Retinal pigment epithelial cell (primary cell): ENCODE measurements at regions not wholly inside any gene's neighbourhood (a gene's known extent, or its start where the extent isn't known, plus 50 kb on each side); places are given as distances from the start of the nearest gene placed in this dataset.
"Not testable (repeated sequence)": the region's sequence is repeated elsewhere in the genome, so short reads cannot be mapped to it uniquely, and the experiment has no call there.

Experiments
- DNase-seq: peaks from one replicate; pipeline ENCODE4 v3.0.0-alpha.2; 2010; ENCODE audit warnings: low read depth
- H3K4me3 ChIP-seq: 2 replicates; pipeline ENCODE4 v1.5.1; 2011; ENCODE audit warnings: mild to moderate bottlenecking, low read length, control low read depth, moderate library complexity
- TF ChIP-seq, protein P1 (sequence below): conservative IDR thresholded peaks from 2 replicates; pipeline ENCODE4 v1.5.1; 2011; ENCODE audit warnings: low read depth, low read length, control low read depth, inconsistent platforms

GRCh38 chr10:4234661-4235060 lies 449.7 kb upstream of the KLF6 start:
- TF ChIP-seq, protein P1, sequence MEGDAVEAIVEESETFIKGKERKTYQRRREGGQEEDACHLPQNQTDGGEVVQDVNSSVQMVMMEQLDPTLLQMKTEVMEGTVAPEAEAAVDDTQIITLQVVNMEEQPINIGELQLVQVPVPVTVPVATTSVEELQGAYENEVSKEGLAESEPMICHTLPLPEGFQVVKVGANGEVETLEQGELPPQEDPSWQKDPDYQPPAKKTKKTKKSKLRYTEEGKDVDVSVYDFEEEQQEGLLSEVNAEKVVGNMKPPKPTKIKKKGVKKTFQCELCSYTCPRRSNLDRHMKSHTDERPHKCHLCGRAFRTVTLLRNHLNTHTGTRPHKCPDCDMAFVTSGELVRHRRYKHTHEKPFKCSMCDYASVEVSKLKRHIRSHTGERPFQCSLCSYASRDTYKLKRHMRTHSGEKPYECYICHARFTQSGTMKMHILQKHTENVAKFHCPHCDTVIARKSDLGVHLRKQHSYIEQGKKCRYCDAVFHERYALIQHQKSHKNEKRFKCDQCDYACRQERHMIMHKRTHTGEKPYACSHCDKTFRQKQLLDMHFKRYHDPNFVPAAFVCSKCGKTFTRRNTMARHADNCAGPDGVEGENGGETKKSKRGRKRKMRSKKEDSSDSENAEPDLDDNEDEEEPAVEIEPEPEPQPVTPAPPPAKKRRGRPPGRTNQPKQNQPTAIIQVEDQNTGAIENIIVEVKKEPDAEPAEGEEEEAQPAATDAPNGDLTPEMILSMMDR, result no peak
- no peak for DNase-seq
- no peak overlapping the region for H3K4me3 ChIP-seq

DNA sequence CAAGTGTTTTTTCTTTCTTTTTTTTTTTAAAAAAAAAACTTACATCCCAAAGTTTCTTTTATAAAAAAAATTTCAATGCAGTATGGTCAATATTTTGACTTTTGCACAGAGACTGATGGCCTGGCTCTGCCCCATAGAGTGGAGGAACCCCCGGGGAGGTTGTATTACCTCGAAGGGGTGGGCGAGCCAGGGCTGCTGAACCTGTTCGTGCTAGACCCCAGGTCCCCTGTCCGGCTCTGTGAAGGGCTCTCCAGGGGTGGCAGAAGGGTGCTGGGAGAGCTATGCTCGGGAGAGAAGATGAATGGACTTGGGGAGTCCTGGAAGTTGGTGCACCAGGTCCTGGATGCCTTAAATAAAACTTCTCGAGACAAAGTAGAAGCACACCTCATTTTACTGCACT lies 446.4 kb upstream of the KLF6 start:
- TF ChIP-seq, protein P1, result no peak
- no peak overlapping the region for H3K4me3 ChIP-seq
- DNase-seq, result no peak

GRCh38 chr10:4230036-4230435 lies 445.0 kb upstream of the KLF6 start:
- no peak for DNase-seq
- H3K4me3 ChIP-seq, result no peak overlapping the region
- TF ChIP-seq, protein P1, result no peak

DNA sequence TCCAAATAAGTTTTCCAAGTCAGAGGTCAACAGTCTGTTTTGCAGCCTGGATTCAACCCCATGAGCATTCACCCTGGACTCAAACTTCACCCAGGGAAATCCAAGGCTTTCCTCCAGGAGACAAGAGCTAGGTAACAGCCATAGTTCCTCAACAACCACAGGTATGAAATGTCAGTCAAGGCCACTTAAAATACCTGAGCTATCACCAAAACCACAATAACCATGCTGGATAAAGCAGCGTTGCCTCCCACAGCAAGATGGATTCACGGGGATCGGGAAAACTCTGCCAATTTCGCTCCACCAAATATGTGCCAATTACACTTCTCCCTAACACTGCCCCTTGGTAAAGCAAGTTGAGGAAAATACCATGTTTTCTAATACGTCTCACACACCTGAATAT lies 444.1 kb upstream of the KLF6 start:
- no peak for DNase-seq
- no peak overlapping the region for H3K4me3 ChIP-seq
- TF ChIP-seq, protein P1, result no peak

- DNase-seq, result no peak
- no peak overlapping the region for H3K4me3 ChIP-seq
- TF ChIP-seq, protein P1, result no peak
Measured at GRCh38 chr10:4227586-4227985, 442.6 kb upstream of the KLF6 start.

DNA sequence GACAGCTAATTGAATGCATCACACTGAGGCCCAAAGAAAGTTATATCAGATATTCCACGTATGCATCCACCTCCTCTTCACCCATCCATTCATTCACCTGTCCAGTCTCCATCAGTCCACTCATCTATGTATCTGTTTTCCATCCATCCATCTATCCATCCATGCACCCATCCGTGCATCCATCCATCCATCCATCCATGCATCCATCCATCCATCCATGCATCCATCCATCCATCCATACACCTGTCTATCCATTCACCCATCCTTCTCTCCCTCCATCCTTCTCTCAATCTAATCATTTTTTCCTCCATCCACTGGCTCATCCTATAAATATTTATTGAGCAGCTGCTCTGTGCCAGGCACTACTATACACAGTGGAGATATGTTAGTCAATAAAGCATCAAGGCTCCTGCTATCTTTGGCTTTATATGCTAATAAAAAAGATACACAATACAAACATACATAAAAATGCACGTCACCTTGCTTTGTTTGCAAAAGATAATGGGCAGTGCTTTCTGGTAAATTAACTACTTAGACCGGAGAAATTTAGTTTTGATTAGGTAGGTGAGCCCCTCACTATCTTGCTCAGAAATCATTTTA lies 442.0 kb upstream of the KLF6 start:
- no peak overlapping the region for H3K4me3 ChIP-seq
- TF ChIP-seq, protein P1, result no peak
- DNase-seq, result no peak

DNA sequence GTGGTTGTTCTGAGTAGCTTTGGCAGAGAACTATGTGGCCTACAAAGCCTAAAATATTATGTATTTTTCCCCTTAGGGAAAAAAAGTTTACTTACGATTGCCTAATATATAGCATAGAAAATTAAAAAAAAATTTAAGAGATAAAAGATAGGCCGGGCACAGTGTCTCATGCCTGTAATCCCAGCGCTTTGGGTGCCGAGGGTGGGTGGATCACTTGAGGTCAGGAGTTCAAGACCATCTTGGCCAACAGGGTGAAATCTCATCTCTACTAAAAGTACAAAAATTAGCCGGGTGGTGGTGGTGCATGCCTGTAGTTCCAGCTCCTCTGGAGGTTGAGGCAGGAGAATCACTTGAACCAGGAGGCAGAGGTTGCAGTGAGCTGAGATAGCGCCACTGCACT lies 439.2 kb upstream of the KLF6 start:
- TF ChIP-seq, protein P1, result no peak
- DNase-seq, result no peak
- no peak overlapping the region for H3K4me3 ChIP-seq

- DNase-seq, H3K4me3 ChIP-seq: not testable (repeated sequence)
Measured at GRCh38 chr10:4221310-4221709, 436.3 kb upstream of the KLF6 start.
